Left cardiac atrium (tissue), 4 donors: ENCODE measurements at regions not wholly inside any gene's neighbourhood (a gene's known extent, or its start where the extent isn't known, plus 50 kb on each side); places are given as distances from the start of the nearest gene placed in this dataset.

Source experiments
- ATAC-seq, 2 donors: fragments of 200-7000 bp; cut with Tn5 transposase; one replicate each; pipeline ENCODE4 v1.9.1; 2020; ENCODE audit warnings: mild to moderate bottlenecking in 2 of 2, moderate library complexity in 2 of 2
- DNase-seq: peaks from one replicate; pipeline ENCODE4 v3.0.0-alpha.2; 2020
- intact Hi-C, 2 donors: fragments of 100-400 bp; cut with DNase I; formaldehyde crosslinking; loops; one replicate each; pipeline versions ENCODE4 v1.14.1 to v1.15.1; 2022 to 2023
- donor health status: DM: no; HTN: yes; CAD: no.
- donor health status: DM: no; HTN: yes; CAD: no; lungs with severe emphysema.
- donor health status: DM: yes; HTN: yes; CAD: no.
- donor health status: Dilated cardiomyopathy.

DNA sequence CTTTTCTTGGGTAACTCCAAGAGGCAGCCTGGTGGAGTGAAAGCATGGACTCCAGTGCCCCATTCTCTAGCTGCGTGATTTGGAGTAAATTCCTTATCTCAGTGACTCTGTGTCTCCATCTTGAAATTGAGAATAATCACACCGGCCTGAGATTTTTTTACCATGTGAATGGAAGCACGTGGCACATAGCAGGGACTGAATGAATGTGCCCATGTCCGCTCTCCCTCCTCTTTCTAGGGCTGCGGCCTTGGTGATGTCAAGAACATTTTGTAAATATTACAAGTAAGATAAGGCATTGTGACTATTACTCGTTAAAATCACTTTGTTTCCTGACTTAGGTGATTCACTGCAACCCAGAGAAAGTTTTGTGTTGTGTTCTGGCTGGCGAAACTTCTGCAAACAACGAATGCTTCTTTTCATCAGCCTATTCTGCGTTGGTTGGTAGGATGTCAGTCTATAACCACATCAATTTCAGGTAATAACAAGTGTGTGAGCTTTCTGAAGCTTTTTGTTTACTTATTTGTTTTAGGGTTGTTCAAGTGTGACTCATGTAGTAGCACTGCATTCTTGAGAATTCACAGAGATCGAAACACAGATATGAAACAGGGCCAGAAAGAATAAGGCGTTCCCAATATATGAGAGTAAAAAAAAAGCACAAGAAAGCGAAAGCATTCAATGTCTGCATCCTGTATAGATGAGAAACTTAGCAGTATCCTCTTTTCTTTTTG, 135.7 kb upstream of the SLC45A1 start:
- ATAC-seq: peak; percentile 59 to 63

DNA sequence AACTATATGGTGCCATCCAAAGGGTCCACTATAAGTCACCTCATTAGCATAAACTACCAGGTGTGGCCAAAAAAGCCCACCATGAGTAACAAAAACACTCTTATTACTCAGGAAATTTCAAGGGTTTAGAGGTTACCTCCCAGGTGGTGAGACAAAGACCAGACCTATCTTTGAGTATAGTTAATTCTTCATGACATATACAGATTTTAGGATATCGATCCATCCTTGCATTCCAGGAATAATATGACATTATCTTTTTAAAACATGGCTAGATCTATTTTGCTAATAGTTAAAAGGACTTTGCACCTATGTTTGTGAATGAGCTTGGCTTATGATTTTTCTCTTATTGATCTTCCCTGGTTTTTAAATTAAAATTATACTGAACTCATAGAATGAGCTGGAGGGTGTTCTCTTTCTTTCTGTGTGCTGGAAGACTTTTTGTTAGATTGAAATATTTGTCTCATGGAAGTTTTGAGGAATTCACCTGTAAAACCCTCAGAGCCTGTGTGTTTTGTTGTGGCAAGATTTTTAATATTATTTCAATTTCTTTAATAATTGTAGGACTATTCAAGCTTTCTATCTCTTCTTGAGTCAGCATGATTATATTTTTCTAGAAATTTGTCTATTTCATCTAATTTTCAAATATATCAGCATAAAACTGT, 138.7 kb upstream of the SLC45A1 start:
- ATAC-seq: no peak
- DNase-seq: no peak
- intact Hi-C loops: loop anchor here in 1 of 2 donors (5.0 kb wide), 1 partner anchor 583 kb away; no protein-coding TSS in a partner anchor

More for the DNA sequence above, 135.7 kb upstream of the SLC45A1 start:
- intact Hi-C loops: no loop called here
- no peak for DNase-seq

DNA sequence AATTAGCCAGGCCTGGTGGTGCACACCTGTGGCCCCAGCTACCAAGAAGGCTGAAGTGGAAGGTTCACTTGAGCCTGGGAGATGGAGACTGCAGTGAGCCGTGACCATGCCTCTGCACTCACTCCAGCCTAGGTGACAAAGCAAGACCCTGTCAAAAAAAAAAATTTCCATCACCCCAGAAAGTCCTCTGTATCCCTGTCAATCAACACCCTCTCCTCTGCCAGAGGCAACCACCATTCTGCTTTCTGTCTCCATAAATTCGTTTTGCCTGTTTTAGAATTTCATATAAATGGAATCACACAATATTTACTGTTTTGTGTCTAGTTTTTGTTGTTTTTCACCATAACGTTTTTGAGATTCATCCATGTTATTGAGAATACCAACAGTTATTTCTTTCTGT, 141.6 kb upstream of the SLC45A1 start:
- no peak for DNase-seq
- no peak for ATAC-seq
- intact Hi-C loops: loop anchor here in 1 of 2 donors (5.0 kb wide), 1 partner anchor 586 kb away; no protein-coding TSS in a partner anchor

DNA sequence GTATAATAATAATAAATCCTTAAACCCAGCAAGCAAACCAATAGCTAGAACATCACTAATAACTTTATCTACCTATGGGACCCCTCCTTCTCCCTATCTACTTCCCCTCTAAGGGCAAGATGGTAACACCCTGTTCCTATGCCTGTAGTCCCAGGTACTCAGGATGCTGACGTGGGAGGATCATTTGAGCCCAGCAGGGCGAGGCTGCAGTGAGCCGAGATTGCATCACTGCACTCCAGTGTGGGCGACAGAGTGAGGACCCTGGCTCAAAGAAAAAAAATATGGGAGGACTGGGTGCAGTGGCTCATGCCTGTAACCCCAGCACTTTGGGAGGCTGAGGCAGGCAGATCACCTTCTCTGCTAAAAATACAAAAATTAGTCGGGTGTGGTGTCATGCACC, 143.1 kb upstream of the SLC45A1 start:
- DNase-seq: no peak
- peak in 1 of 2 donors; percentile 49 for ATAC-seq
- intact Hi-C loops: loop anchor here in 1 of 2 donors (5.0 kb wide), 1 partner anchor 587 kb away; no protein-coding TSS in a partner anchor

GRCh38 chr1:8171751-8172464, 145.8 kb upstream of the ERRFI1 start:
- no peak for DNase-seq
- no peak for ATAC-seq
- intact Hi-C loops: no loop called here

DNA sequence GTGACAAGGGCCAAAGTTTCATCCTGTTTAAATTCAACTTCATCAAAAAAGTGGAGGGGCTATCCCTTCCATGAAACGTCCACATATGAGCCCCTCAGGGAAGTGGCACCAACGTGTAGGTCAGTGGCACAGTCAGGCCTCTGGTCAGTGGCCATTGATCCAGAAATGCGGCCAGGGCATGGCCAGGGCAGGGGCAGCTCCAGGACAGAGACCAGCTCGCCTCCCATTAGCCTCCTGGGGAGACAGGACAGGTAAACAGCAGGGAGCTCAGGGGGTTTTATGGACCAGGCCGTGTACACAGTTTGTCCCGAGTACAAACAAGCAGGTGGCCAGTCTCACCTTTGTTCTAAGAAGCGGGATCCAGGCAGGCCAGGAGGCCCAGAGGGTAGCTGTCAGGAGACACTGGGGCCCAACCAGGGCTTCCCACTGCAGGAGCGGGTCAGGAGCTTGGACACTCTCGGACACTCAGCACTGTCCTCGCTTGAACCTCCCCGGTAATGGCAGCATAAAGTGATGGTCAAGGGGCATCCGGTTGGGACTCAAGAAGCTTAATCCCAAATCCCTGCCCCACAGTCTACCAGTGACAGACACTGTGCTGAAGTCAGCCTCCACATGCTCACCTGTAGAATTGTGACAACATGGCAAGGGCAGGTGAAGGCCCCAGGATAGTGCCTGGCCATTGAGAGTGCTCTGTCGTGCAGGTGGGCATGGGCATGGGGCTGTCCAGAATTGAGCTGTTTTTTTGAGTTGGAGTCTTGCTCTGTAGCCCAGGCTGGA, 144.1 kb upstream of the ERRFI1 start:
- peak; percentile 4 to 7 for ATAC-seq
- intact Hi-C loops: no loop called here
- DNase-seq: no peak

DNA sequence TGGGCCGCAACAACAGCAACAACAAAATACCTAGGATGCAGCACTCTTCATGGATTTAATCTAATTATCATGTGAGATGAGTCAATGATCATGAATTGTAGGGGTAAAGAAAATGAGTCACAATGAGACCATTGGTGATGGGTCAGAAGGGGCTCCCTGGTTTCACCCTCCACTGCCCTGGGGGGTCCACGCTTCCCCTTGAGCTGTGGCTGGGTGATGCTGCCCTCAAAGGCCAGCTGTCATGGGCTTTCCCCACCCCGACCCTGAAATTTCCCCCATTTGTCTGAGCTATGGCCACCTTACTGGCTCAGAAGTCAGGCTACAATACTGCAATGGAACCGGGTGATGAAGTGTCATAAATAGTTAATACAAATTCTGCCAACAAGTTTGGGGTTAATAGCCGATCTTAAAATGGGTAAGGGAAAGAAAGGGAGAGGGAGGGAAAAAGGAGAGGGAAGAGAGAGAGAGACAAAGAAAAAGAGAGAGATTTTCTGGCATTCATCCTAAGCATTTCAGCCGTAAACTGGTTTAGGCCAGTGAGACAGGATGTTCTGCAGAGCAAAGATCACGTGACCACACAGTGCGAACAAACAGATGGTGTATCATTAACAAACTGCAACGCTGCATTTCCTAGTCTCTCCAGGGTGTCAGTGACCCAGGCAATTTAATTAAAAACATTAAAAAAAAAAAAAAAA, 143.4 kb upstream of the ERRFI1 start:
- ATAC-seq (peak; percentile 73 to 91), DNase-seq (peak; percentile 52)
- intact Hi-C loops: no loop called here

GRCh38 chr1:8167936-8168335, 141.8 kb upstream of the ERRFI1 start:
- DNase-seq (no peak), ATAC-seq (no peak)
- intact Hi-C loops: no loop called here

DNA sequence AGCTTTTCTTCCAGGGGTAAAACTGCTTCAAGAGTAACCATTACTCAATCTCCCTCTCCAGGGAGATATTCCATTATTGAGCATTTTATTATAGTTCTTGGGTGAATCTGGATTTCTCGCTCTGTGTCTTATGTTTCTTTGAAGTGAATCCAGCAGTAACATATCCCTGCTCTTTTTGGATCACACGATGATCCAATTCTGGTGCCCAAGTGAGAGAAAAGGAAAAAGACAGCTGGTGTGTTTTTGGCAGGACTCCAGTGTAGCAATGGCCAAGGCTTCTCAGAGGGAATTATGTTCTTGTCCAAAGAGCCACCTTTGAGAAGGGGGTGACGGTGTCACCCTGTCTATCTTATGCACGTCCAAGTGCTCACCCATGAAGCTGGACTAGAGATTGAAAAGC, 140.3 kb upstream of the ERRFI1 start:
- intact Hi-C loops: no loop called here
- DNase-seq (no peak), ATAC-seq (no peak)

- intact Hi-C loops: no loop called here
- DNase-seq (no peak), ATAC-seq (no peak)
These were observed 139.7 kb upstream of the ERRFI1 start for GRCh38 chr1:8165595-8166360.

GRCh38 chr1:8164670-8165069, 138.6 kb upstream of the ERRFI1 start:
- ATAC-seq (no peak), DNase-seq (no peak)
- intact Hi-C loops: no loop called here

DNA sequence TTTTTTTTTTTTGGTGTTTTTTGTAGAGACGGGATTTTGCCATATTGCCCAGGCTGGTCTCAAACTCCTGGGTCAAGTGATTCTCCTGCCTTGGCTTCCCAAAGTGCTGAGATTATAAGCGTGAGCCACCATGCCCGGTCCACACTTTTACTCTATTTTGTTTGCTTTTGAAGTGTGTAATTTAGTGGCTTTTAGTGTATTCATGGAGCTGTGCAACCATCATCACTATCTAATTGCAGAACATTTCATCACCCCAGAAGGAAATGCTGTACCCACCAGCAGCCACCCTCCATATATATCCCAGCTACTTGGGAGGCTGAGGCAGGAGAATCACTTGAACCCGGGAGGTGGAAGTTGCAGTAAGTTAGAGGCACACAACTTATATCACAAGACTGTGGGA, 136.9 kb upstream of the ERRFI1 start:
- intact Hi-C loops: no loop called here
- no peak for DNase-seq
- ATAC-seq: no peak

DNA sequence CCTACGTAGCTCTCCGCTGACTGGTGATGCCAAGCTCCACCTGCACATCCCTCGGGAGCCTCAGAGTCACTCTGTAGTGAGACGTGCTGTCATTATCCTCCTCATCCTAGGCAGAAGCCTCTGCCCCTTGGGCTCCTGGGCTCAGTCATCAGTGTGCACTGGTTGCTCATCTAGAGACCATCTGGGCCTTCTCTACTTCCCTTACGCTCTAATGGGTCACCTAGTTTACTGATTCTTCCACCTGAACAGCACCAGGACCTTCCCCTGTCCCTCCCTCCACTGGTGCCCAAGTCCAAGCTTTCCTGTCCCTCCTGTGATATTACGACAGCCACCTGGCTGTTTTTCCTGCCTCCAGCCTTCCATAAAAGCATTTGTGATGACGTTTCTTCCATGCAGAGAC, 136.1 kb upstream of the ERRFI1 start:
- ATAC-seq: no peak
- intact Hi-C loops: no loop called here
- DNase-seq: no peak

DNA sequence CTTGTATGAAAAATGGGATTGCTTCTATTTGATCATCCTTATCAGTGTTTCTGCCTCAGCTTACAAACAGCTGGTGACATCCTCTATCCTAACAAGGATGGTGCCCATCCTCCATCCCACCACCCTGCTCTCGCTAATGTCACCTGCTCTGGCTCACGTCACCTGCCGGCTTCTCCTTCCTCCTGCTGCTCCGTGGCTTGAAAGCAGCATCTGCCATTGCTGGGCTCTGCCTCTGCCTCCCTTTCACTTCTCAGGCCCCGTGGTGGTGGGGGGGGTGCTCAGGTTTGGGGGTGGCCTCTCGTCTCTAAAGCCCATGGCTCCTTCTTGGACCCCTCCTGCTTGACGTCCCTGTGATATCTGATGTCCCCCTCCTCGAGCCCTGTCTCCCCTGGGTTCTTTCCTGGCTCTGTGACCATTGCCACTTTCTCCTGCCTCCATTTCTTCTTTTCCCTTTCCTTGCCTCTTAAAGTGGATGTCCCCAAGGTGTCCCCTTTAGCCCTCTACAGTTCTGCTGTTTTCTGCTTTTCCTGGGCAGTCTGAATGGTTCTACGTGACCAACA, 135.5 kb upstream of the ERRFI1 start:
- intact Hi-C loops: no loop called here
- ATAC-seq (no peak), DNase-seq (no peak)

DNA sequence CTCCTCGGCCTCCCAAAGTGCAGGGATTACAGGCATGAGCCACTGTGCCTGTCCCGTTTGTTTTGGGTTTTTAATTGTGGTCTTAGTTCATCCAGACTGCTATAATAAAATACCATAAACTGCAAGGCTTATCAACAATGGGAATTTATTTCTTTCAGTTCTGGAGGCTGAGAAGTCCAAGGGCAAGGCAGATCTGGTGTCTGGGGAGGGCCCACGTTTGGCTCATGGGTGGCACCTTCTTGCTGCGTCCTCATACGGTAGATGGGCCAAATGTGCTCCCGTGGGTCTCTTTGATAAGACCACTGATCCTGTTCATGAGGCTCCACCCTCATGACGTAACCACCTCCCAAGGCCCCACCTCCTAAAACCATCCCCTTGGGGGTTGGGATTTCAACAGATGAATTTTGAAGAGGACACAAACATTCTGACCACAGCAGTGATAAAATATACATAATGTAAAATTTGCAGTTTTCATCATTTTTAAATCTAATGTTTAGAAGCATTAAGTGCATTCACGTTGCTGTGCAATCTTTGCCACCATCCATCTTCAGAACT, 133.4 kb upstream of the ERRFI1 start:
- ATAC-seq (no peak), DNase-seq (no peak)
- intact Hi-C loops: no loop called here

GRCh38 chr1:8158995-8159394, 132.9 kb upstream of the ERRFI1 start:
- ATAC-seq (no peak), DNase-seq (no peak)
- intact Hi-C loops: no loop called here

GRCh38 chr1:8157765-8158164, 131.7 kb upstream of the ERRFI1 start:
- no peak for ATAC-seq
- intact Hi-C loops: no loop called here
- DNase-seq: no peak
